A549 (cell line): ENCODE measurements at regions not wholly inside any gene's neighbourhood (a gene's known extent, or its start where the extent isn't known, plus 50 kb on each side); places are given as distances from the start of the nearest gene placed in this dataset.

Experiments used
- ATAC-seq, 2 experiments: fragments of 200-7000 bp in 1 of 2; fragments of >200 bp in 1 of 2; cut with Nextera tagmentation in 1 of 2; cut with Tn5 transposase in 1 of 2; 3 replicates each; pipeline versions ENCODE4 v1.8.0 to v1.9.1; 2018 to 2020; ENCODE audit warnings: mild to moderate bottlenecking in 1 of 2, moderate library complexity in 1 of 2
- CTCF ChIA-PET: fragments of 300-600 bp; sonication (Branson Sonifier 250); formaldehyde crosslinking; extraction: SDS; loops from one replicate; lab custom pipeline; 2021; ENCODE audit warnings: antibody characterized with exemption, inconsistent platforms; lab: Yijun Ruan, JAX
- POLR2A ChIA-PET: fragments of 350-600 bp; formaldehyde crosslinking; extraction: SDS; loops from one replicate; lab custom pipeline; 2021; ENCODE audit warnings: antibody characterized with exemption, inconsistent platforms; lab: Yijun Ruan, JAX
- DNase-seq, 2 experiments: peaks; one replicate each; pipeline versions ENCODE4 v3.0.0 to v3.0.0-alpha.2; 2011 to 2016; ENCODE audit warnings: low read depth in 1 of 2, low spot score in 1 of 2
- FAIRE-seq: peaks from 2 replicates; lab custom pipeline; 2011; peaks lifted over from hg19 to GRCh38; lab: Jason Lieb, UNC
- H3K27ac ChIP-seq, 2 experiments: fragments of >200 bp; sonication (Bioruptor Twin); formaldehyde crosslinking; 3 replicates each; pipeline ENCODE4 v1.5.1; 2016 to 2017
- H3K4me1 ChIP-seq: fragments of >200 bp; sonication (Bioruptor Twin); formaldehyde crosslinking; 3 replicates; pipeline ENCODE4 v1.6.1; 2016
- H3K4me2 ChIP-seq: fragments of >200 bp; sonication (Bioruptor Twin); formaldehyde crosslinking; 3 replicates; pipeline ENCODE4 v1.6.1; 2016
- H3K4me3 ChIP-seq: fragments of >200 bp; sonication (Bioruptor Twin); formaldehyde crosslinking; 3 replicates; pipeline ENCODE4 v1.5.1; 2016
- H3K9me3 ChIP-seq: fragments of >200 bp; sonication (Bioruptor Twin); formaldehyde crosslinking; 3 replicates; pipeline ENCODE4 v1.6.1; 2016
- BHLHE40 ChIP-seq: IDR thresholded peaks from 2 replicates; pipeline ENCODE4 v1.6.1; 2012; ENCODE audit warnings: low read depth, low read length, inconsistent platforms
- CBX2 ChIP-seq: fragments of 200-600 bp; sonication (generic); IDR thresholded peaks from 2 replicates; pipeline ENCODE4 v1.6.1; 2016; ENCODE audit warnings: low read depth, mild to moderate bottlenecking, borderline replicate concordance
- CBX8 ChIP-seq: fragments of 200-600 bp; sonication (generic); IDR thresholded peaks from 2 replicates; pipeline ENCODE4 v1.6.1; 2016
- CHD4 ChIP-seq: fragments of 200-600 bp; sonication (generic); IDR thresholded peaks from 2 replicates; pipeline ENCODE4 v1.6.1; 2016; ENCODE audit warnings: antibody characterized with exemption, mild to moderate bottlenecking, borderline replicate concordance
- EHMT2 ChIP-seq: fragments of 200-600 bp; sonication (generic); IDR thresholded peaks from 2 replicates; pipeline ENCODE4 v1.6.1; 2016; ENCODE audit warnings: antibody characterized with exemption, low read depth, mild to moderate bottlenecking, moderate library complexity
- ESRRA ChIP-seq: fragments of 150-350 bp; IDR thresholded peaks from 2 replicates; pipeline ENCODE4 v1.6.1; 2014; ENCODE audit warnings: mild to moderate bottlenecking, low read length, borderline replicate concordance
- FOSL2 ChIP-seq, 2 experiments: fragments of 450-650 bp in 1 of 2; fragments of >200 bp in 1 of 2; sonication (Bioruptor Twin) in 1 of 2; formaldehyde crosslinking; IDR thresholded peaks; 2 replicates each; pipeline versions ENCODE4 v1.5.0 to v1.6.1; 2016 to 2020; ENCODE audit warnings: mild to moderate bottlenecking in 1 of 2, moderate library complexity in 1 of 2
- HOXB13 ChIP-seq: fragments of 250-450 bp; sonication (Bioruptor Pico); IDR thresholded peaks from 2 replicates; pipeline ENCODE4 v1.5.0; 2020; ENCODE audit warnings: low read depth, mild to moderate bottlenecking, moderate library complexity
- KDM1A ChIP-seq: fragments of 200-600 bp; sonication (generic); IDR thresholded peaks from 2 replicates; pipeline ENCODE4 v1.6.1; 2016; ENCODE audit warnings: low read depth, mild to moderate bottlenecking
- KDM5A ChIP-seq: fragments of 200-600 bp; sonication (generic); IDR thresholded peaks from 2 replicates; pipeline ENCODE4 v1.6.1; 2016; ENCODE audit warnings: antibody characterized with exemption, mild to moderate bottlenecking
- POLR2A ChIP-seq: IDR thresholded peaks from 2 replicates; pipeline ENCODE4 v1.6.1; 2012; ENCODE audit warnings: mild to moderate bottlenecking, low read length
- RNF2 ChIP-seq: fragments of 200-600 bp; sonication (generic); IDR thresholded peaks from 2 replicates; pipeline ENCODE4 v1.6.1; 2016; ENCODE audit warnings: low read depth, mild to moderate bottlenecking, antibody characterized with exemption, moderate library complexity, borderline replicate concordance
- SREBF2 ChIP-seq: fragments of 450-650 bp; IDR thresholded peaks from 2 replicates; pipeline ENCODE4 v1.6.1; 2014; ENCODE audit warnings: mild to moderate bottlenecking, moderate library complexity
- TP53 ChIP-seq: fragments of 250-450 bp; sonication (Bioruptor Pico); IDR thresholded peaks from 2 replicates; pipeline ENCODE4 v1.5.0; 2021; ENCODE audit warnings: mild to moderate bottlenecking, moderate library complexity
- ZC3H11A ChIP-seq: fragments of 450-650 bp; IDR thresholded peaks from 2 replicates; pipeline ENCODE4 v1.6.1; 2014; ENCODE audit warnings: antibody characterized with exemption, mild to moderate bottlenecking
- ZFP36 ChIP-seq: fragments of 450-650 bp; IDR thresholded peaks from 2 replicates; pipeline ENCODE4 v1.6.1; 2014; ENCODE audit warnings: borderline replicate concordance; ENCODE audit not compliant: partially characterized antibody
- WGBS: methylation state at CpG from one replicate; pipeline ENCODE4 v1.1.6; 2017; ENCODE audit errors: missing lambda C conversion rate; 5-methylcytosine and 5-hydroxymethylcytosine counted together
- TF ChIP-seq, protein P1 (sequence below): fragments of 250-450 bp; sonication (Bioruptor Pico); IDR thresholded peaks from 2 replicates; pipeline ENCODE4 v1.5.0; 2021; ENCODE audit warnings: mild to moderate bottlenecking, moderate library complexity, borderline replicate concordance
- TF ChIP-seq, protein P2 (sequence below): fragments of >200 bp; sonication (Bioruptor Twin); formaldehyde crosslinking; IDR thresholded peaks from 3 replicates; pipeline ENCODE4 v1.6.1; 2016
- TF ChIP-seq, protein P3 (sequence below): fragments of 250-450 bp; sonication (Bioruptor Pico); IDR thresholded peaks from 2 replicates; pipeline ENCODE4 v1.5.0; 2020; ENCODE audit warnings: low read depth, mild to moderate bottlenecking, moderate library complexity
- TF ChIP-seq, protein P4 (sequence below): fragments of >200 bp; sonication (Bioruptor Twin); formaldehyde crosslinking; IDR thresholded peaks from 2 replicates; pipeline ENCODE4 v1.6.1; 2016
- TF ChIP-seq, protein P5 (sequence below): fragments of 450-650 bp; IDR thresholded peaks from 2 replicates; pipeline ENCODE4 v1.6.1; 2014; ENCODE audit warnings: antibody characterized with exemption
- TF ChIP-seq, protein P6 (sequence below): fragments of 150-350 bp; IDR thresholded peaks from 2 replicates; pipeline ENCODE4 v1.6.1; 2014; ENCODE audit warnings: low read depth, mild to moderate bottlenecking, low read length

DNA sequence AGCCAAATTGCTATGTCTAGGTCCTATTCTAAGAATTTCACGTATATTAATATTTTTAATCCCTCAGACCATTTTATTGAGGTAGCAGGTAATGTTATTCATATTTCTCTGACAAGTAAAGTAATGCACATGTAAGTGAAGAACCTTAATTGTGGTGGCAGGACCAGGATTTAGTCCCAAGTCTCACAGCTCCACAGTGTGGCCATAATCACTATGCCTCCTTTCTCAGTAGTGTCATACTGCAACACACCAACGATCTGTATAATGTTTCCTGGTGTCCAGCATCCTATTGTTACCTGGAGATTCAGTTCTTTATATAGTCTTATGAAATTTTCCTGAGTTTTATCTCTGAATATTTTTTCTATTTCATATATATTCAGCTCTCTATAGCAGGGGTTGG lies 340.3 kb downstream of the OLFM4 start:
- ChIA-PET CTCF (no interaction called here), POLR2A (no interaction called here)
- no peak overlapping the region for H3K27ac ChIP-seq
- no peak overlapping the region for H3K4me2 ChIP-seq
- no peak for ATAC-seq
- TF ChIP-seq KDM1A = no peak
- TF ChIP-seq, protein P1, sequence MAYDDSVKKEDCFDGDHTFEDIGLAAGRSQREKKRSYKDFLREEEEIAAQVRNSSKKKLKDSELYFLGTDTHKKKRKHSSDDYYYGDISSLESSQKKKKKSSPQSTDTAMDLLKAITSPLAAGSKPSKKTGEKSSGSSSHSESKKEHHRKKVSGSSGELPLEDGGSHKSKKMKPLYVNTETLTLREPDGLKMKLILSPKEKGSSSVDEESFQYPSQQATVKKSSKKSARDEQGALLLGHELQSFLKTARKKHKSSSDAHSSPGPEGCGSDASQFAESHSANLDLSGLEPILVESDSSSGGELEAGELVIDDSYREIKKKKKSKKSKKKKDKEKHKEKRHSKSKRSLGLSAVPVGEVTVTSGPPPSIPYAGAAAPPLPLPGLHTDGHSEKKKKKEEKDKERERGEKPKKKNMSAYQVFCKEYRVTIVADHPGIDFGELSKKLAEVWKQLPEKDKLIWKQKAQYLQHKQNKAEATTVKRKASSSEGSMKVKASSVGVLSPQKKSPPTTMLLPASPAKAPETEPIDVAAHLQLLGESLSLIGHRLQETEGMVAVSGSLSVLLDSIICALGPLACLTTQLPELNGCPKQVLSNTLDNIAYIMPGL = no peak
- TF ChIP-seq SREBF2 = no peak
- TF ChIP-seq, protein P2, sequence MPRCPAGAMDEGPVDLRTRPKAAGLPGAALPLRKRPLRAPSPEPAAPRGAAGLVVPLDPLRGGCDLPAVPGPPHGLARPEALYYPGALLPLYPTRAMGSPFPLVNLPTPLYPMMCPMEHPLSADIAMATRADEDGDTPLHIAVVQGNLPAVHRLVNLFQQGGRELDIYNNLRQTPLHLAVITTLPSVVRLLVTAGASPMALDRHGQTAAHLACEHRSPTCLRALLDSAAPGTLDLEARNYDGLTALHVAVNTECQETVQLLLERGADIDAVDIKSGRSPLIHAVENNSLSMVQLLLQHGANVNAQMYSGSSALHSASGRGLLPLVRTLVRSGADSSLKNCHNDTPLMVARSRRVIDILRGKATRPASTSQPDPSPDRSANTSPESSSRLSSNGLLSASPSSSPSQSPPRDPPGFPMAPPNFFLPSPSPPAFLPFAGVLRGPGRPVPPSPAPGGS = no peak
- TF ChIP-seq FOSL2 (IDR thresholded peaks at IDR 0.05) = no peak
- TF ChIP-seq FOSL2 (CRISPR knock-in tag; IDR thresholded peaks at IDR 0.05) = no peak
- no peak for TF ChIP-seq CBX8
- TF ChIP-seq, protein P3, sequence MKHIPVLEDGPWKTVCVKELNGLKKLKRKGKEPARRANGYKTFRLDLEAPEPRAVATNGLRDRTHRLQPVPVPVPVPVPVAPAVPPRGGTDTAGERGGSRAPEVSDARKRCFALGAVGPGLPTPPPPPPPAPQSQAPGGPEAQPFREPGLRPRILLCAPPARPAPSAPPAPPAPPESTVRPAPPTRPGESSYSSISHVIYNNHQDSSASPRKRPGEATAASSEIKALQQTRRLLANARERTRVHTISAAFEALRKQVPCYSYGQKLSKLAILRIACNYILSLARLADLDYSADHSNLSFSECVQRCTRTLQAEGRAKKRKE (CRISPR knock-in tag) = no peak
- TF ChIP-seq CBX2 = no peak
- no peak for TF ChIP-seq KDM5A
- TF ChIP-seq ZC3H11A = no peak
- no peak for TF ChIP-seq ESRRA
- TF ChIP-seq POLR2A = no peak
- no peak for TF ChIP-seq ZFP36
- TF ChIP-seq, protein P4, sequence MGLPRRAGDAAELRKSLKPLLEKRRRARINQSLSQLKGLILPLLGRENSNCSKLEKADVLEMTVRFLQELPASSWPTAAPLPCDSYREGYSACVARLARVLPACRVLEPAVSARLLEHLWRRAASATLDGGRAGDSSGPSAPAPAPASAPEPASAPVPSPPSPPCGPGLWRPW = no peak
- TF ChIP-seq EHMT2 = no peak
- WGBS = 2% methylated on average over 2 of the region's 2 CpGs
- H3K4me1 ChIP-seq = no peaks in the 10 kb centered on the region
- H3K9me3 ChIP-seq = no peaks in the 10 kb centered on the region
- H3K4me3 ChIP-seq = no peak overlapping the region
- DNase-seq = no peak
- no peak for FAIRE-seq

DNA sequence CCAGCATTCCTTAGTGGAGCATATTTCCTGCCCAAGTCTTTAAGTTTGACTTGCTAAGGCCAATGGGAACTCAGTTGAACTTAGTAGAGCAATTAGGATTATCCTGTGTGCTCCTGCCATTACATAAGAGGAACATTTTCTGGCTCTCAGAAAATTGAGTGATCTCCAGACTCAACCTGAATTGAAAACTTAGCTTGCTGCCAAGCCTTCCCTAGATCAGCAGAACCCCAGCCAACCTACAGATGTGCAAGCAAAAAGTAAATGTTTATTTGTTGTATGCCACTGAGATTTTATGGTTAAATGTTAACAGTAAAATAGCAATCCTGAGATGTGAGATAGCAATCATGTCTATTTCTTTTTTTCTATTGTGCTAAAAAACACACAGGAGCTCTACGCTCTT lies 350.9 kb downstream of the OLFM4 start:
- no peak overlapping the region for H3K27ac ChIP-seq
- 3% methylated on average over 1 of the region's 1 CpG for WGBS
- CTCF ChIA-PET = interaction anchor here (0.6 kb wide), 1 partner anchor 1314 kb away, joined by 3 read pairs; no protein-coding TSS in a partner anchor
- FAIRE-seq (no peak), ATAC-seq (no peak), DNase-seq (no peak)
- no peak overlapping the region for H3K4me3 ChIP-seq
- no peak overlapping the region for H3K4me2 ChIP-seq
- POLR2A ChIA-PET = no interaction called here
- no peaks in the 10 kb centered on the region for H3K9me3 ChIP-seq
- no peaks in the 10 kb centered on the region for H3K4me1 ChIP-seq
- TF ChIP-seq RNF2 (no peak), HOXB13 (CRISPR knock-in tag) (no peak), TP53 (CRISPR knock-in tag) (no peak), BHLHE40 (no peak), FOSL2 (IDR thresholded peaks at IDR 0.05) (no peak), FOSL2 (CRISPR knock-in tag; IDR thresholded peaks at IDR 0.05) (no peak), CHD4 (no peak)
- TF ChIP-seq, protein P5, sequence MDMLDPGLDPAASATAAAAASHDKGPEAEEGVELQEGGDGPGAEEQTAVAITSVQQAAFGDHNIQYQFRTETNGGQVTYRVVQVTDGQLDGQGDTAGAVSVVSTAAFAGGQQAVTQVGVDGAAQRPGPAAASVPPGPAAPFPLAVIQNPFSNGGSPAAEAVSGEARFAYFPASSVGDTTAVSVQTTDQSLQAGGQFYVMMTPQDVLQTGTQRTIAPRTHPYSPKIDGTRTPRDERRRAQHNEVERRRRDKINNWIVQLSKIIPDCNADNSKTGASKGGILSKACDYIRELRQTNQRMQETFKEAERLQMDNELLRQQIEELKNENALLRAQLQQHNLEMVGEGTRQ = no peak
- TF ChIP-seq, protein P6, sequence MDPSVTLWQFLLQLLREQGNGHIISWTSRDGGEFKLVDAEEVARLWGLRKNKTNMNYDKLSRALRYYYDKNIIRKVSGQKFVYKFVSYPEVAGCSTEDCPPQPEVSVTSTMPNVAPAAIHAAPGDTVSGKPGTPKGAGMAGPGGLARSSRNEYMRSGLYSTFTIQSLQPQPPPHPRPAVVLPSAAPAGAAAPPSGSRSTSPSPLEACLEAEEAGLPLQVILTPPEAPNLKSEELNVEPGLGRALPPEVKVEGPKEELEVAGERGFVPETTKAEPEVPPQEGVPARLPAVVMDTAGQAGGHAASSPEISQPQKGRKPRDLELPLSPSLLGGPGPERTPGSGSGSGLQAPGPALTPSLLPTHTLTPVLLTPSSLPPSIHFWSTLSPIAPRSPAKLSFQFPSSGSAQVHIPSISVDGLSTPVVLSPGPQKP = no peak
- TF ChIP-seq, all 56 proteins: peak for 0
